ENCODE measurements at regions not wholly inside any gene's neighbourhood (a gene's known extent, or its start where the extent isn't known, plus 50 kb on each side); places are given as distances from the start of the nearest gene placed in this dataset.

DNA sequence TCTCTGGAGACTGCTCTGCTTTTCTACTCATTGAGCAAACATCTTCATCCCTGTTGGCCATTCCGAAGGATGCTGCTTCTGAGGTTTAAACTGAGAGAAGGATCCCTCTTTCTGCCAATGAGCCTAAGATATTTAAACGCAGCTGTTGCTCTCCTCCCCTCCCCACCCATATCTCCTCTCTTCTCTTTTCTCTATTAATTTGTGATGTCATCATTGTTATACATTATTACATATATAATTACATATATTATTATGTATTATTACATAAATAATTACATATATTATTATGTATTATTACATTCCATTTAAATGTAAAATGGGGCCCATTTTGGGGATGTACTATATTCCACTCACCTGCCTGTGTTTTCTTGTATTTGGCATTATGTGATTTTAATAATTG lies 82.7 kb upstream of the JUN start:
- TF ChIP-seq POLR2A (IDR thresholded peaks at IDR 0.05; ENCODE audit: extremely low read depth, insufficient read length) = no peak
- TF ChIP-seq, protein P1, sequence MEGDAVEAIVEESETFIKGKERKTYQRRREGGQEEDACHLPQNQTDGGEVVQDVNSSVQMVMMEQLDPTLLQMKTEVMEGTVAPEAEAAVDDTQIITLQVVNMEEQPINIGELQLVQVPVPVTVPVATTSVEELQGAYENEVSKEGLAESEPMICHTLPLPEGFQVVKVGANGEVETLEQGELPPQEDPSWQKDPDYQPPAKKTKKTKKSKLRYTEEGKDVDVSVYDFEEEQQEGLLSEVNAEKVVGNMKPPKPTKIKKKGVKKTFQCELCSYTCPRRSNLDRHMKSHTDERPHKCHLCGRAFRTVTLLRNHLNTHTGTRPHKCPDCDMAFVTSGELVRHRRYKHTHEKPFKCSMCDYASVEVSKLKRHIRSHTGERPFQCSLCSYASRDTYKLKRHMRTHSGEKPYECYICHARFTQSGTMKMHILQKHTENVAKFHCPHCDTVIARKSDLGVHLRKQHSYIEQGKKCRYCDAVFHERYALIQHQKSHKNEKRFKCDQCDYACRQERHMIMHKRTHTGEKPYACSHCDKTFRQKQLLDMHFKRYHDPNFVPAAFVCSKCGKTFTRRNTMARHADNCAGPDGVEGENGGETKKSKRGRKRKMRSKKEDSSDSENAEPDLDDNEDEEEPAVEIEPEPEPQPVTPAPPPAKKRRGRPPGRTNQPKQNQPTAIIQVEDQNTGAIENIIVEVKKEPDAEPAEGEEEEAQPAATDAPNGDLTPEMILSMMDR (IDR thresholded peaks at IDR 0.05; ENCODE audit: low read depth, low read length) = no peak
- TF ChIP-seq MYC (IDR thresholded peaks at IDR 0.05; ENCODE audit: low read depth, low read length) = no peak
- TF ChIP-seq, protein P2, sequence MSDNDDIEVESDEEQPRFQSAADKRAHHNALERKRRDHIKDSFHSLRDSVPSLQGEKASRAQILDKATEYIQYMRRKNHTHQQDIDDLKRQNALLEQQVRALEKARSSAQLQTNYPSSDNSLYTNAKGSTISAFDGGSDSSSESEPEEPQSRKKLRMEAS (IDR thresholded peaks at IDR 0.05; ENCODE audit: low read depth, low read length) = no peak

All from NB4 (cell line).